ENCODE measurements at regions not wholly inside any gene's neighbourhood (a gene's known extent, or its start where the extent isn't known, plus 50 kb on each side); places are given as distances from the start of the nearest gene placed in this dataset.

- DNase-seq: no peak
Observed at GRCh38 chr7:106196460-106197021, 84.4 kb upstream of the SYPL1 start.

- DNase-seq: no peak
Observed at GRCh38 chr7:106193661-106194060, 81.5 kb upstream of the SYPL1 start.

GRCh38 chr7:106190589-106191330 is 78.6 kb upstream of the SYPL1 start:
- no peak for DNase-seq

- DNase-seq: no peak
Observed at GRCh38 chr7:106187613-106188350, 75.7 kb upstream of the SYPL1 start.

- DNase-seq: no peak
Observed at GRCh38 chr7:106185719-106186118, 73.6 kb upstream of the SYPL1 start.

- DNase-seq: no peak
Observed at GRCh38 chr7:106183952-106184351, 71.8 kb upstream of the SYPL1 start.

- DNase-seq: no peak
Observed at GRCh38 chr7:106182904-106183303, 70.8 kb upstream of the SYPL1 start.

GRCh38 chr7:106181658-106182265 is 69.7 kb upstream of the SYPL1 start:
- no peak for DNase-seq

GRCh38 chr7:106180721-106181120 is 68.6 kb upstream of the SYPL1 start:
- DNase-seq: no peak

- no peak for DNase-seq
Observed at GRCh38 chr7:106179256-106179655, 67.1 kb upstream of the SYPL1 start.

- DNase-seq: peak; percentile 52
Observed at GRCh38 chr7:106178593-106179134, 66.6 kb upstream of the SYPL1 start.

- no peak for DNase-seq
Observed at GRCh38 chr7:106177738-106178592, 65.9 kb upstream of the SYPL1 start.

- no peak for DNase-seq
Observed at GRCh38 chr7:106177300-106177690, 65.2 kb upstream of the SYPL1 start.

- peak; percentile 55 for DNase-seq
Observed at GRCh38 chr7:106176414-106177299, 64.5 kb upstream of the SYPL1 start.

- no peak for DNase-seq
Observed at GRCh38 chr7:106175507-106175906, 63.4 kb upstream of the SYPL1 start.

GRCh38 chr7:106170651-106171050 is 58.5 kb upstream of the SYPL1 start:
- no peak for DNase-seq

GRCh38 chr7:106169821-106170610 is 57.9 kb upstream of the SYPL1 start:
- no peak for DNase-seq

- DNase-seq: no peak
Observed at GRCh38 chr7:106167439-106168136, 55.5 kb upstream of the SYPL1 start.

- DNase-seq: peak; percentile 51
Observed at GRCh38 chr7:106166651-106167342, 54.7 kb upstream of the SYPL1 start.
